Activated effector memory CD4-positive, alpha-beta T cell treated with anti-CD3 and anti-CD28 coated beads, Interleukin-2, amount 50 U/mL, for 16 hours (primary cell): ENCODE measurements at regions not wholly inside any gene's neighbourhood (a gene's known extent, or its start where the extent isn't known, plus 50 kb on each side); places are given as distances from the start of the nearest gene placed in this dataset.

Experiments used
- DNase-seq: peaks from one replicate; pipeline ENCODE4 v3.0.0-alpha.2; 2020

GRCh38 chr2:133721118-133721517 lies 152.9 kb upstream of the NCKAP5 start:
- no peak for DNase-seq

DNA sequence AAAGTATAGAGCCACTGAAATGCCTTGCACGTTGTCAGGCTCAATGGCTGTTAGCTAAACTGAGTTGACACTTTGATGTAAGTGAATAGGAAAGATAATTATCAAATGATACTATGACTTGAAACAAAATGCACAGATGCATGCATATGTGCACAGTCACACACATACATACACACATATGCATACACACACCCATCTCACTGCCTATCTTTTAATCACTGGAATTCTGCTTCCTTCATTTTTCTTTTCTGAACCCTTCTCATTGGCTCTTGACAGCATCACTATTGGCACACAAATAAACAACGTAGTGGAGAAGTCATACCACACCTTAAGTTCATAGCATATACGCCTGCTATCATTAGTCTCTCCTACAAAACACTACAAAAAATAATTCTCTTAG lies 154.9 kb upstream of the NCKAP5 start:
- DNase-seq, result no peak

DNA sequence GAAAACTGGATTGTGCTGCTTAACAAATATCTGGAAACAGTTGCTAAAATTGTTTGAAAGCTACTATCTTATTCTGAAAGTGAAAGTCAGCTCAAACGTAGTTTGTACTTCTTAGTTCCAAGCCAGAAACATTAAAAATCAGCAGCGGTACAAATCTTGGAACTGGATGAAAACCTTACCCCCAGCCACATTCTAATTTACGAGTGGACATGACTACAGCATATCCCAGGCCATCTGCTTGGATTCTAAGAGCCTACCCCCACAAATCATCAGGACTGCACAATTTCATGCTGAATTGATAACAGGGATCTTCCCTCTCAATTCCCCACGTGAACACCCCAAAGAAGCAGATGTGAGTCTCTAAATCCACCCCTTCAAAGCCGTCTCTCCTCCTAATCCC lies 158.7 kb upstream of the NCKAP5 start:
- DNase-seq, result no peak

GRCh38 chr2:133732059-133732458 lies 163.8 kb upstream of the NCKAP5 start:
- no peak for DNase-seq

- DNase-seq, result no peak
These were observed 165.0 kb upstream of the NCKAP5 start for GRCh38 chr2:133732982-133733900.

- DNase-seq, result no peak
These were observed 165.6 kb upstream of the NCKAP5 start for GRCh38 chr2:133733901-133734255.

DNA sequence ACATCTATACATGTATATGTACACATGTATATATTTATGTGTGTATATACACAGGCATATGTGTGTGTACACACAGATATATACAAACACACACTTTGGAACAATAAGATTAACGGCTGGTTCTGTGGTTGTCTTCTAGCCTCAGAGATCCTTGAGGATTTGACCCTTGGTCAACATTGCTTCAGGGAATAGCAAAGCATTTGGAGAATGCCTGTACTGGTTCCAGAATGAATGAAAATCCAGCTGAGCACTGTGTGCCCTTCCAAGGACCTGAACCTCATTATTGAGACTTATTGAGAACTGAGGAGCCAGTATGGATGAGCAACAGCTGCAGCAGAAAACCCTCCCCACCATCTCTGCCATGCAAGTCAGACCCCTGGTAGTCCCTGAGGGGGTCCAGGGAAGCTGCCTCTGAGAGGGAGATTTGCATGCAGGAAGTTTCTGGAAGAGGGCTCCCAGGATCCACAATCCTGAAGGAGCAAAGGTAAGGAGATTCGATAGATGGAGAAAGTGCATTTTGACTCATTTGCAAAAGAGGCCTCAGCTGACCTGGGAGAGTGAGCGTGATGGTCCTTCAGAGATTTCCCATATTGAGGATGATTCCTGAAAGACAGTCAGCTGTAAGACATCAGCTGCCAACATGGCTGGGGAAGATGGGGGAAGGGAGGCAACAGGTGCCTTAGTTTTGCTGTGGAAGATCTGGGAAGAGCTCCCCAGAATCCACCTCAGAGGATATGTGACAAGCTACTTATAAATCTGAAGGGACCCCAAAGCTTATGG lies 166.6 kb upstream of the NCKAP5 start:
- DNase-seq, result no peak

DNA sequence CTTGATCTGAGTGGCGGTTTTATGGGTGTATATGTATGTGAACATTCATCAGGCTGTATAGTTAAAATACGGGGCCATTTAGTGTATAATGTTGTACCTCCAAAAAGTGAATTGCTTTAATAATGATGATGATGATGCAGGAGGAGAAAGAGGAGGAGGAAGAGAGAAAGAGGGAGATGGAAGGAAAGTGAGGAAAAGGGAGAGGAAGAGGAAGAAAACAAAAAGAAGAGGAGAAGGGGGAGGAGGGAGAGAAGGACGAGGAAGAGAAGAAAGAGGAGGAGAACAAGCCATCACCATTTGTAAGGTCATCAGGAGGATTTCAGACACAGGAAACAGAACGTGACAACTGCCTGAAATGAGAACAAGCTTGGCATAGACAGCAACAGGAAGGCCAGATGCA lies 168.4 kb upstream of the NCKAP5 start:
- DNase-seq, result no peak

DNA sequence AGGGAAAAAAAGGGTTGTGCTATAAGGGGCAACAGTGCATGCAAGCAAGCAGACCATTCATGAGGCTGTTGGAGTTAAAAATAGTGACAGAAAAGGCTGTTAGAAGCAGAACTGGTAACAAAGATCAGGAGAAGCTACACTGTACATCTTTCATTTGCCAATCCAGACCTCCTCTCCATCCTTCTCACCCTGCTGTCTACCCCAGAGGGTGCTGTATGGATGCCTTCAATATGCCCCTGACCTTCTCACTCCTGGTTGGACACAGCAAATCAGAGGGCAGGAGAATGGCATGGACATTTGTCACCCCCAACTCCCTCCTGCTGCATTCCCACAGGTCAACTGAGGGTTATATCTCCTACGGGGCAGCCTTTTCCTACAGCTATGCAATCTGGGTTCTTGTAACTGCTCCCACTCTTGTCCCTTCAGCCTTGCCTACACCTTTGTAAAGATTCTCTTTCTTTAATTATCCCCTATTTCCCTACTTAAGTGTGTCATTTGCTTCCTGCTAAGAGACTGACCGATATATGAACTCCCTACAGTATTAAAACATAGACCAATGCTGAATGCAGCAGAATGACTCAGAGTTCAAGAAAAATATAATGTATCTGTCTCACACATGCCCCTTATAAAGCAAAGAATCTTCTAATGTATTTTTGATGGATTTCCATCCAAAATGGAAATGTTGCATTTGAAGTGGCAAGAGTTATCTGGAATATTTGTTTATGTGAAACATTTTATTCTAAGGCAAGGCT lies 169.2 kb upstream of the NCKAP5 start:
- no peak for DNase-seq

- no peak for DNase-seq
These were observed 170.8 kb upstream of the NCKAP5 start for GRCh38 chr2:133739039-133739438.

GRCh38 chr2:133740500-133740899 lies 172.2 kb upstream of the NCKAP5 start:
- DNase-seq, result no peak

GRCh38 chr2:133748007-133748700 lies 179.9 kb upstream of the NCKAP5 start:
- DNase-seq, result no peak

DNA sequence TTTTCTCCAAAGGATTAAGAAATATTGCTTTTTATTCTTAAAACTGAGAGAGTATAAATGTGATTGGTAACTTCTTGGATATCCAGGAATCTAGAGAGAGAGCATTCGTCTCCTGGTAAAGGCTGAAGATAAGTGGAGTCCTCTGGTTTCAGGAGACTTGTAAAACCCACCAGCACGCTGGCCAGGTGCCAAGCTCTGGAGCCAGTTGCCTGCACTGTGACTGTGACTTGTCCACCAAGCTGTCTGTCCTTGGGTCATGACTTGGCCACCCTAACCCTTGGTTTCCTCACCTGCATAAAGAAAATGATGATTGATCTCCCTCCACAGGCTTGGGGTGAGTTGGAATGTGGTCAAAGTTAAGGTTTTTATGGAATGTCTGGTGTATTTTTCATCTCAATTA lies 185.4 kb upstream of the NCKAP5 start:
- DNase-seq, result no peak

GRCh38 chr2:133755480-133756300 lies 187.4 kb upstream of the NCKAP5 start:
- no peak for DNase-seq

- no peak for DNase-seq
These were observed 188.6 kb upstream of the NCKAP5 start for GRCh38 chr2:133756833-133757232.

GRCh38 chr2:133760376-133760775 lies 192.1 kb upstream of the NCKAP5 start:
- no peak for DNase-seq

DNA sequence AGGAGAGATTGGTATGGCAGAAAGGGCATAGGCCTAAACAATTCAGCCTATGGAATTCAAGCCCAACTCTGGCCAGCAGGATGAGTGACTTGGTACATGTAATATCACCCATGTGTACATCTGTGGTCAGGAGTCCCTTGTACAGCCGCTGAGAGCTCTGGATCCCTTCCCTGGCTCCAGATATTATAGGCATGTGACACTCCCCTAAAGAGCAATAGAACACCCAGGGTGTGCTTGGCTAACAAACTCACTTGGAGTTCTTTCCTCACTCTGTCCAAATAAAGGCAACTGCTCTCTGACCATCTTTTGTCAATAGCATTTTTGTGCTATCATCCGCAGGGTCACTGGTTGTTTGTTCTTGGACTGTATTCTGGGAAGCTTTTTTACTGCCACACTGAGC lies 197.4 kb upstream of the NCKAP5 start:
- no peak for DNase-seq

DNA sequence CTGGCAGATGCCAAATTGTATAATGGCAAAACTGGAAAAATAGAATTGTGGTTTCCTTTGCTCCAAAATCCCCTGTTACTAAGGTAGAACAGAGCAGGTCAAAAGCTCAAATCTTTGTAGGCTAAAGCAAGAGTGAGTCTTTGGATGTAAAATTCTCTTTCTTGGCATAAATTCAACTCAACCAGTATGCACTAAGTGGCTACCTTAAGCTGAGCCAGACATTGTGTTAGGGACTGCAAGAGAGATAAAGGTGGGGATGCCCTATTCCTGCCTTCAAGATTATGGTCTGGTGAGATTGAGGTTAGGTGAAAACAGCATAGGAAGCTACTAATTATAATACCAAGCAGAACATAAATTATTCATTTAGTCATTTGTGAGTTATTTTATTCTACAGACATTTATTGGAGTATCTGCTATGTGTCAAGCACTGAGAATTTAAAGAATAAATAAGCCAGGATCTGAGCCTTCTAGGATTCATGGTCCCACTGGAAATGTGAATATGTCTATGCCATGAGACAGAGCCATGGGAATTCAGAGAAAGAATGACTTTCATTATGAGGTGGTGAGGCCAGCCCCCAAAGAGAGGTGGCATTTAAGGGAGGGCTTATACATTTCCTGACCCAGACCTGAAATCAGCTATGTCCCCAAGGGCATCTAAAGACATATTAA lies 198.0 kb upstream of the NCKAP5 start:
- no peak for DNase-seq

GRCh38 chr2:133768256-133768655 lies 200.0 kb upstream of the NCKAP5 start:
- no peak for DNase-seq

DNA sequence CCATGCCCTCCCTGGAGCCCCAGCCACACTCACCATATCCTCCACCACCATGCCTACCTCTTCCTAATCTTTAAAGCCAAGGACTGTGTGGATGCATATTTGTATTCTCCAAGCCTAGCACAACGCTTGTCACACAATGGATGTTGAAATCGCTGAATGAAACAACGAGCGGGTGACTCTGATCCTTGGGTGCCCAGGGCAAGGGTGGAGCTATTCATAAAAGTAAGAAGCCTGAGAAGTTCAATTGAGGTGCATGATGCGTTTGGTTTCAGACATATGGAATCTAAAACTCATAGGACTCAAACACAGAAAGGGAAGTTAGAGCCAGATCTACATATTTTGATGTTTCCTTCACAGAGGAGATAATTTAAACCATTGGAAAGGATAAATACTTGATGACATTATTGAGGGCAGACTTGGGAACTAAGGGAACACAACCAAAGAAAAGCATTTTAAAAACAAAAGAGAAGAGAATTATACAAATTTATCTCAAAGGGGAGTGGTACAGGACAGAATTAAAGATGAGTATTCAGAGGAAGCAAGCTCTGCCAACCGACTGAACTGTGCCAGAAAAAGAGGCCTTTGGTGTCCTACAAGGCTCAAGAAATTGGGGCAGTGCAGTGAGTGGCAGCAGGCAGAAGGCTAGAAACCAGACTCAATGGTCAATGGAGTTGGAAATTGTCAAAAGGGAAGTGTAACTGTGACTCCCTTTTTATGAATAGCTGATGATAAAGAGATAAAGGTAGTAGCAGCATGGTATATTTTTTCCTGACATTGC lies 200.6 kb upstream of the NCKAP5 start:
- no peak for DNase-seq
